ENCODE measurements at regions not wholly inside any gene's neighbourhood (a gene's known extent, or its start where the extent isn't known, plus 50 kb on each side); places are given as distances from the start of the nearest gene placed in this dataset.
"Not testable (repeated sequence)": the region's sequence is repeated elsewhere in the genome, so short reads cannot be mapped to it uniquely, and the experiment has no call there.

GRCh38 chr5:130436430-130436829 is 532.2 kb downstream of the CHSY3 start:
- Histone ChIP-seq H3K4me1 (ENCODE audit: insufficient read depth, low read length) (no peaks in the 10 kb centered on the region), H3K9me3 (ENCODE audit: insufficient read depth, low read depth, low read length) (peaks cover 25% of the 10 kb centered on the region), H3K27ac (ENCODE audit: low read length) (no peak overlapping the region), H3K9ac (ENCODE audit: low read depth, low read length) (no peak overlapping the region), H3K36me3 (ENCODE audit: insufficient read depth, low read depth, low read length) (no peaks in the 10 kb centered on the region), H3K4me3 (ENCODE audit: low read length) (no peak overlapping the region), H3K27me3 (ENCODE audit: insufficient read depth, low read length) (no peaks in the 10 kb centered on the region)

DNA sequence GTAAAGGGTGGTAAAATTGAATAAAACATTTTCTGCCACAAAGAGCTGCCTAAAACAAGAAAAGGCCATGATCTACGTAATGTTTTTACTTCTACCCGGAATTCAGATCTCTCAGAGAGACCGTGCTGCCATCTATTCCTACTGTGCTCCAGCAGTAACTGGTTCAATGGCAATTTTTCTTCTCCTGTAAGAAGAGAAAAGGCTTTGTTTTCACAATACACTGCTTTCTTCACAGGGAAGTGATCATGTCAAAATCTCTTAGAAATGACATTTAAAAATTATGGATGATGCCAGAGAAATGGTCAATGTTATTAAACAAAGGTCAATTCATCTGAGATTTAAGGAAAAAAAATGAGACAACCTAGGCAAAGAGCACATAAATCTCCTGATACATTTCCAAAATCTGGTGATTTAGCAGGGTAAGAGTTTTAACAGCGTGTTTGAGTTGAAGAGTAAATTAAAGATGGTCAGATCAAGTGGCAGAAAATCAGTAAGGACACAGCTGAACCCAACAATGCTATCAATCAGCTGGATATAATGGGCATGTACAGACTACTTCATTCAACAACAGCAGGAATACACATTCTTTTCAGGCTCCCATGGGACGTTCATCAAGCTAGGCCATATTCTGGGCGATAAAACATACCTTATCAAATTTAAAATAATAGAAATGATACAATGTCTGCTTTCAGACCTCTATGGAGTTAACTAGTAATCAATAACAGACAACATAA is 523.1 kb downstream of the CHSY3 start:
- Histone ChIP-seq H3K9me3 (ENCODE audit: insufficient read depth, low read depth, low read length) (no peaks in the 10 kb centered on the region), H3K4me1 (ENCODE audit: insufficient read depth, low read length) (no peaks in the 10 kb centered on the region), H3K4me3 (ENCODE audit: low read length) (no peak overlapping the region), H3K27me3 (ENCODE audit: insufficient read depth, low read length) (no peaks in the 10 kb centered on the region), H3K9ac (ENCODE audit: low read depth, low read length) (no peak overlapping the region), H3K27ac (ENCODE audit: low read length) (no peak overlapping the region), H3K36me3 (ENCODE audit: insufficient read depth, low read depth, low read length) (no peaks in the 10 kb centered on the region)

DNA sequence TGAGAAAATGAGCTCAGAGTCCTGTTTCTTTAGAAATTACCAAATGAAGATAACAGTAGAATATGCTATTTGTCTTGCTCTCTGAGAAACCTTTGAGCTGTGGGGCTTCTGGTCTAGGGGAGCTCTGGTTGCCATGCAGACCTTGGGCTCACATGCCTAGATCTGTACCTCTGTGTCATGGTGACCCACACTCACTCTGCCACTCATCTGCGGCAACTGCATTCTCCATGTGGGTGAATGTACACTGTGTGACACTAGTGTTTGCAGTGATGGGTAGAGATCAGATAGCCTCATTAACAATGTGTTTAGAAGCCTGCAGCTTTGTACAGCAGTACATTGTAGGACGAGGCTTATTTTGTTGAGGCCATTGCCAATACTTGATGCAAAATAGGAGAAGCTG is 521.2 kb downstream of the CHSY3 start:
- no peaks in the 10 kb centered on the region for H3K27me3 ChIP-seq (ENCODE audit: insufficient read depth, low read length)
- H3K4me3 ChIP-seq (ENCODE audit: low read length) = no peak overlapping the region
- H3K27ac ChIP-seq (ENCODE audit: low read length) = no peak overlapping the region
- H3K36me3 ChIP-seq (ENCODE audit: insufficient read depth, low read depth, low read length) = no peaks in the 10 kb centered on the region
- no peaks in the 10 kb centered on the region for H3K4me1 ChIP-seq (ENCODE audit: insufficient read depth, low read length)
- no peak overlapping the region for H3K9ac ChIP-seq (ENCODE audit: low read depth, low read length)
- no peaks in the 10 kb centered on the region for H3K9me3 ChIP-seq (ENCODE audit: insufficient read depth, low read depth, low read length)

GRCh38 chr5:130424341-130424740 is 520.1 kb downstream of the CHSY3 start:
- H3K4me1 ChIP-seq (ENCODE audit: insufficient read depth, low read length) = no peaks in the 10 kb centered on the region
- no peak overlapping the region for H3K4me3 ChIP-seq (ENCODE audit: low read length)
- H3K27ac ChIP-seq (ENCODE audit: low read length) = no peak overlapping the region
- no peaks in the 10 kb centered on the region for H3K36me3 ChIP-seq (ENCODE audit: insufficient read depth, low read depth, low read length)
- H3K9ac ChIP-seq (ENCODE audit: low read depth, low read length) = no peak overlapping the region
- no peaks in the 10 kb centered on the region for H3K9me3 ChIP-seq (ENCODE audit: insufficient read depth, low read depth, low read length)
- H3K27me3 ChIP-seq (ENCODE audit: insufficient read depth, low read length) = no peaks in the 10 kb centered on the region

GRCh38 chr5:130402906-130403305 is 498.6 kb downstream of the CHSY3 start:
- no peaks in the 10 kb centered on the region for H3K36me3 ChIP-seq (ENCODE audit: insufficient read depth, low read depth, low read length)
- no peaks in the 10 kb centered on the region for H3K9me3 ChIP-seq (ENCODE audit: insufficient read depth, low read depth, low read length)
- H3K27me3 ChIP-seq (ENCODE audit: insufficient read depth, low read length) = no peaks in the 10 kb centered on the region
- H3K4me3 ChIP-seq (ENCODE audit: low read length) = no peak overlapping the region
- H3K4me1 ChIP-seq (ENCODE audit: insufficient read depth, low read length) = peaks cover 6% of the 10 kb centered on the region; the same call in 1 of the 2 replicates
- no peak overlapping the region for H3K9ac ChIP-seq (ENCODE audit: low read depth, low read length)
- H3K27ac ChIP-seq (ENCODE audit: low read length) = no peak overlapping the region

- H3K9me3 ChIP-seq (ENCODE audit: insufficient read depth, low read depth, low read length) = no peaks in the 10 kb centered on the region
- no peak overlapping the region for H3K4me3 ChIP-seq (ENCODE audit: low read length)
- H3K9ac ChIP-seq (ENCODE audit: low read depth, low read length) = no peak overlapping the region
- H3K36me3 ChIP-seq (ENCODE audit: insufficient read depth, low read depth, low read length) = no peaks in the 10 kb centered on the region
- H3K27me3 ChIP-seq (ENCODE audit: insufficient read depth, low read length) = no peaks in the 10 kb centered on the region
- no peak overlapping the region for H3K27ac ChIP-seq (ENCODE audit: low read length)
- H3K4me1 ChIP-seq (ENCODE audit: insufficient read depth, low read length) = peaks cover 6% of the 10 kb centered on the region; the same call in 1 of the 2 replicates
Measured at GRCh38 chr5:130400091-130400490, 495.8 kb downstream of the CHSY3 start.

DNA sequence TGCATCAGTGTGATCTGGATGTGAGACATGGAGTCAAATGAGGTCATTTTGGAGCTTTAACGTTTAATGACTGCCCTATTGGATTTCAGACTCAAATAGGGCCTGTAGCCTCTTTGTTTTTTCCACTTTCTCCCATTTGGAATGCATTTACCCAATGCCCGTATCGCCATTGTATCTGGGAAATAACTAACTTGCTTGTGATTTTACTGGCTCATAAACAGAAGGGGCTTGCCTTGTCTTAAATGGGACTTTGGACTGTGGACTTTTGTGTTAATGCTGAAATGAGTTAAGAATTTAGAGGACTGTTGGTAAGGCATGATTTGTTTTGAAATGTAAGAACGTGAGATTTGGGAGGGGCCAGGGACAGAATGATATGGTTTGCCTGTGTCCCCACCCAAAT is 494.6 kb downstream of the CHSY3 start:
- H3K4me3 ChIP-seq (ENCODE audit: low read length) = no peak overlapping the region
- H3K9ac ChIP-seq (ENCODE audit: low read depth, low read length) = no peak overlapping the region
- H3K27me3 ChIP-seq (ENCODE audit: insufficient read depth, low read length) = no peaks in the 10 kb centered on the region
- peaks cover 6% of the 10 kb centered on the region; the same call in 1 of the 2 replicates for H3K4me1 ChIP-seq (ENCODE audit: insufficient read depth, low read length)
- no peaks in the 10 kb centered on the region for H3K9me3 ChIP-seq (ENCODE audit: insufficient read depth, low read depth, low read length)
- H3K27ac ChIP-seq (ENCODE audit: low read length) = no peak overlapping the region
- H3K36me3 ChIP-seq (ENCODE audit: insufficient read depth, low read depth, low read length) = no peaks in the 10 kb centered on the region

DNA sequence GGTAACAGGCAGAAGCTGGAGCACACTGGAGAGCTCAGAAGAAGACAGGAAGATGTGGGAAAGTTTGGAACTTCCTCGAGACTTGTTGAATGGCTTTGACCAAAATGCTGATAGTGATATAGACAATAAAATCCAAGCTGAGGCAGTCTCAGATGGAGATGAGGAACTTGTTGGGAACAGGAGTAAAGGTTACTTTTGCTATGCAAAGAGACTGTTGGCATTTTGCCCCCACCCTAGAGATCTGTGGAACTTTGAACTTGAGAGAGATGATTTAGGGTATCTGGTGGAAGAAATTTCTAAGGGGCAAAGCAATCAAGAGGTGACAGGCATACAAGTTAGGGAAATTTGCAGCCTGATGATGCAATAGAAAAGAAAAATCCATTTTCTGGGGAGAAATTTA is 493.5 kb downstream of the CHSY3 start:
- not testable (repeated sequence) for H3K27me3 ChIP-seq (ENCODE audit: insufficient read depth, low read length); H3K4me1 ChIP-seq (ENCODE audit: insufficient read depth, low read length); H3K27ac ChIP-seq (ENCODE audit: low read length); H3K9ac ChIP-seq (ENCODE audit: low read depth, low read length); H3K9me3 ChIP-seq (ENCODE audit: insufficient read depth, low read depth, low read length); H3K4me3 ChIP-seq (ENCODE audit: low read length); H3K36me3 ChIP-seq (ENCODE audit: insufficient read depth, low read depth, low read length)

GRCh38 chr5:130397132-130397531 is 492.9 kb downstream of the CHSY3 start:
- Histone ChIP-seq H3K27me3 (ENCODE audit: insufficient read depth, low read length) (no peaks in the 10 kb centered on the region), H3K4me1 (ENCODE audit: insufficient read depth, low read length) (peaks cover 6% of the 10 kb centered on the region; the same call in 1 of the 2 replicates), H3K9ac (ENCODE audit: low read depth, low read length) (no peak overlapping the region), H3K4me3 (ENCODE audit: low read length) (no peak overlapping the region), H3K36me3 (ENCODE audit: insufficient read depth, low read depth, low read length) (no peaks in the 10 kb centered on the region), H3K9me3 (ENCODE audit: insufficient read depth, low read depth, low read length) (no peaks in the 10 kb centered on the region), H3K27ac (ENCODE audit: low read length) (no peak overlapping the region)

GRCh38 chr5:130391727-130392264 is 487.5 kb downstream of the CHSY3 start:
- H3K9me3 ChIP-seq (ENCODE audit: insufficient read depth, low read depth, low read length); H3K27me3 ChIP-seq (ENCODE audit: insufficient read depth, low read length); H3K4me3 ChIP-seq (ENCODE audit: low read length); H3K27ac ChIP-seq (ENCODE audit: low read length); H3K4me1 ChIP-seq (ENCODE audit: insufficient read depth, low read length); H3K9ac ChIP-seq (ENCODE audit: low read depth, low read length); H3K36me3 ChIP-seq (ENCODE audit: insufficient read depth, low read depth, low read length): not testable (repeated sequence)

DNA sequence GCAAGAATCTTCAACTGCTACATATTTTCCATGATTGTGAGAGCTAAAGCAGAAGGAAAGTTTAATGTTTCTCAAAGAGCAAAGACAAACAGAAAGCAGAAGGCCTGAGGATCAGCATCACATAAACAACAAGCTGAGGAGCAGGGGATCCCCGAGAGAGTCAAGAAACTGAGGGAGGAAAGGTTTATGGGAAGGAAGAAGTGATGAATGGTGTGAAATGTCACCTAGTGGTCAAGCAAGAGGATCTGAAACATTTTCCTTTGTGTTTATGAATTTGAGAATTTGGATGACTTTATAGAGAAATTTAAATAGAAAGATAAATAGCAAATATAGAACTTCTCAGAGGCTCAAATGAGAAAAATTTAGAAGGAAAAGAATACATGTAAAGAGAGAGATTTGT is 481.9 kb downstream of the CHSY3 start:
- Histone ChIP-seq H3K4me1 (ENCODE audit: insufficient read depth, low read length) (no peaks in the 10 kb centered on the region), H3K36me3 (ENCODE audit: insufficient read depth, low read depth, low read length) (no peaks in the 10 kb centered on the region), H3K4me3 (ENCODE audit: low read length) (no peak overlapping the region), H3K27ac (ENCODE audit: low read length) (no peak overlapping the region), H3K27me3 (ENCODE audit: insufficient read depth, low read length) (no peaks in the 10 kb centered on the region), H3K9me3 (ENCODE audit: insufficient read depth, low read depth, low read length) (no peaks in the 10 kb centered on the region), H3K9ac (ENCODE audit: low read depth, low read length) (no peak overlapping the region)

DNA sequence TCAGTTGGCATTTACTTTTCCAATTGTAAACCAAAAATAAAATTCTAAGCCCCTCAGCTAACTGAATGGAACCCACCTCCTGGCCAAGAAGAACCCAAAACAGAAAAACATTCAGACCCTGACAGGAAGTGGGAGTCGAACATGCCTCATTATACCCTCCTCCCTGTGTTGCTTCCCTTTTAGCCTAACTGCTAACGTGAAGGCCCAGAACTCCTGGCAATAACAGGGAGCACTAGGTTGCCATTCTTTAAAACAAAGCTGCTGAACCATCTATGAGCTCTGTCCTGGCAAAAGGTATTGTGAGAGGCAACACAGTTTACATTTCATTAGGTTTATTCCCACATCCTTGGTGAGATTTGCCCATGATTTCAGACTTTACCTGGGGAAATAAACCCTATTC is 481.4 kb downstream of the CHSY3 start:
- no peak overlapping the region for H3K27ac ChIP-seq (ENCODE audit: low read length)
- H3K9ac ChIP-seq (ENCODE audit: low read depth, low read length) = no peak overlapping the region
- H3K27me3 ChIP-seq (ENCODE audit: insufficient read depth, low read length) = no peaks in the 10 kb centered on the region
- no peaks in the 10 kb centered on the region for H3K9me3 ChIP-seq (ENCODE audit: insufficient read depth, low read depth, low read length)
- H3K4me1 ChIP-seq (ENCODE audit: insufficient read depth, low read length) = no peaks in the 10 kb centered on the region
- no peaks in the 10 kb centered on the region for H3K36me3 ChIP-seq (ENCODE audit: insufficient read depth, low read depth, low read length)
- no peak overlapping the region for H3K4me3 ChIP-seq (ENCODE audit: low read length)

Measured in iPS-20b (cell line).